Liver (tissue), 8 donors: ENCODE measurements at regions not wholly inside any gene's neighbourhood (a gene's known extent, or its start where the extent isn't known, plus 50 kb on each side); places are given as distances from the start of the nearest gene placed in this dataset.

Experiments used
- DNase-seq: peaks from one replicate; pipeline ENCODE4 v3.0.0-alpha.2; 2017; ENCODE audit warnings: low spot score
- H3K27ac ChIP-seq, 2 donors: one replicate each; pipeline ENCODE4 v1.7.0; 2013; ENCODE audit warnings: inconsistent platforms in 2 of 2, low read length in 2 of 2, control low read depth in 1 of 2, low read depth in 1 of 2, mild to moderate bottlenecking in 1 of 2
- H3K27me3 ChIP-seq, 4 donors: one replicate each; pipeline versions ENCODE4 v1.6.1 to v1.7.0; 2013; ENCODE audit warnings: low read length in 3 of 4, inconsistent platforms in 1 of 4, mild to moderate bottlenecking in 1 of 4, moderate library complexity in 1 of 4; ENCODE audit not compliant: control insufficient read depth in 4 of 4, insufficient read depth in 4 of 4
- H3K36me3 ChIP-seq, 4 donors: one replicate each; pipeline versions ENCODE4 v1.6.1 to v1.7.0; 2013; ENCODE audit warnings: low read length in 3 of 4, mild to moderate bottlenecking in 3 of 4, low read depth in 1 of 4, moderate library complexity in 1 of 4; ENCODE audit not compliant: control insufficient read depth in 4 of 4, insufficient read depth in 3 of 4
- H3K4me1 ChIP-seq, 4 donors: one replicate each; pipeline versions ENCODE4 v1.6.1 to v1.7.0; 2013; ENCODE audit warnings: low read length in 3 of 4, mild to moderate bottlenecking in 3 of 4, moderate library complexity in 1 of 4; ENCODE audit not compliant: control insufficient read depth in 4 of 4, insufficient read depth in 4 of 4
- H3K4me3 ChIP-seq, 3 donors: one replicate each; pipeline versions ENCODE4 v1.6.1 to v1.7.0; 2013; ENCODE audit warnings: low read length in 3 of 3, control low read depth in 1 of 3, low read depth in 1 of 3, mild to moderate bottlenecking in 1 of 3
- H3K9ac ChIP-seq, 2 donors: one replicate each; pipeline ENCODE4 v1.7.0; 2013; ENCODE audit warnings: low read length in 2 of 2, mild to moderate bottlenecking in 2 of 2, moderate library complexity in 2 of 2, control low read depth in 1 of 2, low read depth in 1 of 2
- H3K9me3 ChIP-seq, 4 donors: one replicate each; pipeline versions ENCODE4 v1.6.1 to v1.7.0; 2013; ENCODE audit warnings: low read length in 3 of 4; ENCODE audit not compliant: control insufficient read depth in 4 of 4
- ATF3 ChIP-seq: IDR thresholded peaks from 2 replicates; pipeline ENCODE4 v1.6.1; 2016; ENCODE audit warnings: antibody characterized with exemption
- CTCF ChIP-seq: fragments of 150-350 bp; IDR thresholded peaks from 2 replicates; pipeline ENCODE4 v1.5.1; 2017; ENCODE audit warnings: improper control_type of control experiment, low read depth, low read length; ENCODE audit not compliant: missing input control
- EGR1 ChIP-seq, 2 donors: IDR thresholded peaks; 2 replicates each; pipeline ENCODE4 v1.6.1; 2016 to 2018; ENCODE audit warnings: antibody characterized with exemption in 2 of 2, low read depth in 2 of 2
- FOXA1 ChIP-seq: IDR thresholded peaks from 2 replicates; pipeline ENCODE4 v1.6.1; 2016; ENCODE audit warnings: antibody characterized with exemption
- FOXA2 ChIP-seq: IDR thresholded peaks from 2 replicates; pipeline ENCODE4 v1.6.1; 2016; ENCODE audit warnings: antibody characterized with exemption
- GABPA ChIP-seq, 2 donors: IDR thresholded peaks in 1 of 2; conservative IDR thresholded peaks in 1 of 2; 2 replicates each; pipeline ENCODE4 v1.6.1; 2016; ENCODE audit warnings: antibody characterized with exemption in 2 of 2, mild to moderate bottlenecking in 1 of 2, moderate library complexity in 1 of 2
- HNF4A ChIP-seq, 2 donors: conservative IDR thresholded peaks; 2 replicates each; pipeline ENCODE4 v1.6.1; 2016; ENCODE audit warnings: antibody characterized with exemption in 2 of 2, mild to moderate bottlenecking in 2 of 2
- HNF4G ChIP-seq: IDR thresholded peaks from 2 replicates; pipeline ENCODE4 v1.6.1; 2016; ENCODE audit warnings: antibody characterized with exemption
- JUND ChIP-seq, 2 donors: IDR thresholded peaks; 2 replicates each; pipeline ENCODE4 v1.6.1; 2016; ENCODE audit warnings: antibody characterized with exemption in 2 of 2
- NR2F2 ChIP-seq: IDR thresholded peaks from 2 replicates; pipeline ENCODE4 v1.6.1; 2016; ENCODE audit warnings: antibody characterized with exemption
- RAD21 ChIP-seq, 2 donors: IDR thresholded peaks; 2 replicates each; pipeline ENCODE4 v1.6.1; 2016; ENCODE audit warnings: antibody characterized with exemption in 2 of 2, mild to moderate bottlenecking in 2 of 2
- REST ChIP-seq: IDR thresholded peaks from 2 replicates; pipeline ENCODE4 v1.6.1; 2016; ENCODE audit warnings: antibody characterized with exemption, mild to moderate bottlenecking
- RXRA ChIP-seq, 2 donors: IDR thresholded peaks; 2 replicates each; pipeline ENCODE4 v1.6.1; 2017 to 2018; ENCODE audit warnings: antibody characterized with exemption in 2 of 2, mild to moderate bottlenecking in 1 of 2
- SP1 ChIP-seq: IDR thresholded peaks from 2 replicates; pipeline ENCODE4 v1.6.1; 2018; ENCODE audit warnings: antibody characterized with exemption, mild to moderate bottlenecking
- TAF1 ChIP-seq: conservative IDR thresholded peaks from 2 replicates; pipeline ENCODE4 v1.6.1; 2016; ENCODE audit warnings: antibody characterized with exemption, mild to moderate bottlenecking
- YY1 ChIP-seq: IDR thresholded peaks from 2 replicates; pipeline ENCODE4 v1.6.1; 2016; ENCODE audit warnings: antibody characterized with exemption, mild to moderate bottlenecking
- WGBS: extraction: QIAGEN DNeasy Blood & Tissue Kit; methylation state at CpG from one replicate; pipeline ENCODE4 v1.1.7; 2013; 5-methylcytosine and 5-hydroxymethylcytosine counted together
- TF ChIP-seq, protein P1 (sequence below): IDR thresholded peaks from 2 replicates; pipeline ENCODE4 v1.6.1; 2016; ENCODE audit warnings: antibody characterized with exemption
- TF ChIP-seq, protein P2 (sequence below): IDR thresholded peaks from 2 replicates; pipeline ENCODE4 v1.6.1; 2016; ENCODE audit warnings: antibody characterized with exemption
- donor health status: healthy.
- donor health status: healthy.
- donor health status: healthy.
- donor health status: healthy.
- donor health status: healthy.

DNA sequence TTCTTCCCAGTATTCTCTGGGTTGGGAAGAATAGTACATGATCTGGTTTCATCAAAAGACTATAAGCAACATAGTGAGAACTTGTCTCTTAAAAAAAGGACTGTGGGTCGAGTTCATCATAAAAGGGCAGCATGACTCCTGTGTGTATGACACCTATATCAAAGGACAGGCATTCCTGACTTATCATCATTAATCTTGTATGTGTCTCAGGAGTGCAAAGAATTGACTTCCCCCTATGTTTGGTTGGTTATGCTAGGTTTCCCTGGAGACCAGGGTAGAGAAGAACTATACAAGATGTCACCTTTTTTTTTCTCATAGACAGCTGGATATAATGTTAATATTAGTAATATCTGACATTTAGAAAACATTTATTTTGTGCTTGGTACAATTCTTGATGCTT lies 173.1 kb upstream of the ANKRD55 start:
- H3K27me3 ChIP-seq: no peaks in the 10 kb centered on the region
- no peaks in the 10 kb centered on the region for H3K36me3 ChIP-seq
- TF ChIP-seq CTCF (no peak), NR2F2 (no peak), JUND (IDR thresholded peaks at IDR 0.05) (no peak), FOXA1 (no peak), RXRA (IDR thresholded peaks at IDR 0.05) (no peak), TAF1 (no peak), SP1 (no peak)
- 75% methylated on average over 1 of the region's 1 CpG for WGBS
- no peak overlapping the region for H3K9ac ChIP-seq
- DNase-seq: no peak
- H3K27ac ChIP-seq: no peak overlapping the region
- H3K9me3 ChIP-seq: no peaks in the 10 kb centered on the region
- no peak overlapping the region for H3K4me3 ChIP-seq
- no peaks in the 10 kb centered on the region for H3K4me1 ChIP-seq

DNA sequence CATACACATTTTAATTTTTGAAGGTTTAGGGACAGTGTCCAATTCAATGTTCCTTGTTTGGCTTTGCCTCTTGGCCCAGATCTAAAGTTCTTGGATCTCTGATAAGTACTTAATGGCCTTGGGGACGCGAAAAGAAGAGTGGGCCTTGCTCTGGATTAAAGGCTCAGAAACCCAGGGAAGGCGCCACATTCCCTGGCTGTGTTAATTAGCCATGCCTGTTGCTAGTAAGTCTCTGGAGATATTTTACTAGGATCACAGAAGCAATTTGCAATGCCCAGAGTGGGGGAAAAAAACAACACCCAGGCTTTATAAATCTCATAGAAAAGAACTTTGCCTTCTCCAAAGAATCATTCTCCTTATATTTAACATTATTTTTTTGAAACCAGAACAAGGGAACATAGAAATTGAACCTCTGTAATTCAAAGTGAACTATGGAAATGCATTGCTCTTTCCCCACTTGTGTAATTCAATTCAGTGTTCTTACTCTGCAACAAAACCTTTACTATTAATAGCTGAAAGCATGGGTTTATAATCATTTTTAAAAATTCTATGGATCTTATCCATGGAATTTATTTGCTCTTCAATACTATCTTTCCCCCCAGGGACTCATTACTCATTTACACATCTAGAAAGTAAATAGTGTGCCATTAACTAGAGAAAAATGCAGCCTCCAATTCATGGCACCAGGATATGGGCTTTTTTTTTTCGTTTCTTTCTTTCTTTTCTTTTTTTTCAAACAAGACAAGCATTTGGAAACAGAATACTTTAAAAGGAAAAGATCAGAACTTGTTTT lies 172.2 kb upstream of the ANKRD55 start:
- Histone ChIP-seq H3K9me3 (no peaks in the 10 kb centered on the region), H3K9ac (no peak overlapping the region), H3K4me3 (no peak overlapping the region), H3K27me3 (no peaks in the 10 kb centered on the region), H3K27ac (no peak overlapping the region), H3K4me1 (no peaks in the 10 kb centered on the region), H3K36me3 (no peaks in the 10 kb centered on the region)
- WGBS: 88% methylated on average over 4 of the region's 4 CpGs
- no peak for DNase-seq
- TF ChIP-seq REST (no peak), HNF4G (no peak), FOXA2 (no peak), RXRA (IDR thresholded peaks at IDR 0.05) (no peak), RAD21 (IDR thresholded peaks at IDR 0.05) (no peak), FOXA1 (no peak), JUND (IDR thresholded peaks at IDR 0.05) (no peak), SP1 (no peak), YY1 (no peak), NR2F2 (no peak), EGR1 (IDR thresholded peaks at IDR 0.05; ENCODE audit: low read depth in 2 of 2) (no peak), ATF3 (no peak), HNF4A (conservative IDR thresholded peaks at IDR 0.05) (no peak), TAF1 (no peak), GABPA (IDR thresholded peaks at IDR 0.05 in 1 of 2, conservative IDR thresholded peaks at IDR 0.05 in 1 of 2) (no peak)
- TF ChIP-seq, protein P1, sequence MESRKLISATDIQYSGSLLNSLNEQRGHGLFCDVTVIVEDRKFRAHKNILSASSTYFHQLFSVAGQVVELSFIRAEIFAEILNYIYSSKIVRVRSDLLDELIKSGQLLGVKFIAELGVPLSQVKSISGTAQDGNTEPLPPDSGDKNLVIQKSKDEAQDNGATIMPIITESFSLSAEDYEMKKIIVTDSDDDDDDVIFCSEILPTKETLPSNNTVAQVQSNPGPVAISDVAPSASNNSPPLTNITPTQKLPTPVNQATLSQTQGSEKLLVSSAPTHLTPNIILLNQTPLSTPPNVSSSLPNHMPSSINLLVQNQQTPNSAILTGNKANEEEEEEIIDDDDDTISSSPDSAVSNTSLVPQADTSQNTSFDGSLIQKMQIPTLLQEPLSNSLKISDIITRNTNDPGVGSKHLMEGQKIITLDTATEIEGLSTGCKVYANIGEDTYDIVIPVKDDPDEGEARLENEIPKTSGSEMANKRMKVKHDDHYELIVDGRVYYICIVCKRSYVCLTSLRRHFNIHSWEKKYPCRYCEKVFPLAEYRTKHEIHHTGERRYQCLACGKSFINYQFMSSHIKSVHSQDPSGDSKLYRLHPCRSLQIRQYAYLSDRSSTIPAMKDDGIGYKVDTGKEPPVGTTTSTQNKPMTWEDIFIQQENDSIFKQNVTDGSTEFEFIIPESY: no peak
- TF ChIP-seq, protein P2, sequence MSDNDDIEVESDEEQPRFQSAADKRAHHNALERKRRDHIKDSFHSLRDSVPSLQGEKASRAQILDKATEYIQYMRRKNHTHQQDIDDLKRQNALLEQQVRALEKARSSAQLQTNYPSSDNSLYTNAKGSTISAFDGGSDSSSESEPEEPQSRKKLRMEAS: no peak
